GM13976 (cell line): ENCODE measurements at regions not wholly inside any gene's neighbourhood (a gene's known extent, or its start where the extent isn't known, plus 50 kb on each side); places are given as distances from the start of the nearest gene placed in this dataset.

Source experiments
- DNase-seq: peaks from one replicate; pipeline ENCODE4 v3.0.0; 2012; ENCODE audit warnings: low spot score
- in situ Hi-C: fragments of 300-500 bp; cut with MboI; formaldehyde crosslinking; loops from one replicate; pipeline ENCODE4 v1.12.0; 2022; ENCODE audit warnings: low sequenced_read_pairs, mixed read lengths, inconsistent platforms; ENCODE audit not compliant: unreplicated experiment
- TF ChIP-seq, protein P1 (sequence below): IDR thresholded peaks from 2 replicates; pipeline ENCODE4 v1.5.1; 2012; ENCODE audit warnings: borderline replicate concordance, mild to moderate bottlenecking; ENCODE audit not compliant: insufficient read depth; ENCODE audit errors: extremely low read depth, missing control alignments, control extremely low read depth

DNA sequence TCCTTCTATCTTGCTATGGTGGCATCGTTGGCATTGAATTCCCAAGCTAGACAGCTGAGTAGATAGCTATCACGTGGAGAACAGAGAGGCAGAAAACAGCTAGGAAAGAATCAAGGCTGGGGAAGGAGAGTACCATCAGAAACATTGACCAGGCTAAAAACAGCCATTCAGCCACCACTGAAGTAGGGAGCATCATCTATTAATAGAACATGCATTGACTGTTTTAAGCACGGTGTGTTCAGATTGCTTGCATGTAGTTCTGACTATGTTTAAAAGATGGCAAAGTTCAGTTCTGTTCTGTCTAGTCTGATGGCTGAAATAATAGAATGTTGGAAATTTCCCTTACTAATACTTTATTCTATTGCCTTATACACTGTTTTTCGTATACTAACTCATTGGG is 413.0 kb downstream of the GABRB3 start:
- TF ChIP-seq, protein P1, sequence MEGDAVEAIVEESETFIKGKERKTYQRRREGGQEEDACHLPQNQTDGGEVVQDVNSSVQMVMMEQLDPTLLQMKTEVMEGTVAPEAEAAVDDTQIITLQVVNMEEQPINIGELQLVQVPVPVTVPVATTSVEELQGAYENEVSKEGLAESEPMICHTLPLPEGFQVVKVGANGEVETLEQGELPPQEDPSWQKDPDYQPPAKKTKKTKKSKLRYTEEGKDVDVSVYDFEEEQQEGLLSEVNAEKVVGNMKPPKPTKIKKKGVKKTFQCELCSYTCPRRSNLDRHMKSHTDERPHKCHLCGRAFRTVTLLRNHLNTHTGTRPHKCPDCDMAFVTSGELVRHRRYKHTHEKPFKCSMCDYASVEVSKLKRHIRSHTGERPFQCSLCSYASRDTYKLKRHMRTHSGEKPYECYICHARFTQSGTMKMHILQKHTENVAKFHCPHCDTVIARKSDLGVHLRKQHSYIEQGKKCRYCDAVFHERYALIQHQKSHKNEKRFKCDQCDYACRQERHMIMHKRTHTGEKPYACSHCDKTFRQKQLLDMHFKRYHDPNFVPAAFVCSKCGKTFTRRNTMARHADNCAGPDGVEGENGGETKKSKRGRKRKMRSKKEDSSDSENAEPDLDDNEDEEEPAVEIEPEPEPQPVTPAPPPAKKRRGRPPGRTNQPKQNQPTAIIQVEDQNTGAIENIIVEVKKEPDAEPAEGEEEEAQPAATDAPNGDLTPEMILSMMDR: no peak

DNA sequence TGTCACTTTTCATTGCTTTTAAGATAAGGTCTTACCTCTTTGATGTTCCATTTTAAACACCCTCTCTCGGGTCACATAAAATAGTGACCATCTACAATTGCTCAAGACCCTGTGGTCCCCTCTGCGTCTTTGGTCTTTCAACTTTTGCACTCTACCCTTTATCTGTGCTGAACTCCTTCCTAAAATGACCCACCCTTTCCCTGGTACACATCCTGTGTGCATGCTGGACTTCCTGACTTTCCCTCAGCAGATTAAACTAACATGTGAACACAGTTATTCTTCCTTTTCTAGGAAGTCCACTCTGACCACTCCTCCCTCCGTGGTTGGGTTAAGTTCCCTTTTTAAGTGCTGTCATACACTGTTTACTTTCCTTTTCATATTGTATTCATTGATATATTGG is 414.2 kb downstream of the GABRB3 start:
- in situ Hi-C loops: no loop called here
- DNase-seq: no peak
- TF ChIP-seq, protein P1: no peak

More for the DNA sequence above, 413.0 kb downstream of the GABRB3 start:
- in situ Hi-C loops: no loop called here
- no peak for DNase-seq

GRCh38 chr15:26357653-26358052 is 415.2 kb downstream of the GABRB3 start:
- TF ChIP-seq, protein P1: no peak
- no peak for DNase-seq
- in situ Hi-C loops: no loop called here

DNA sequence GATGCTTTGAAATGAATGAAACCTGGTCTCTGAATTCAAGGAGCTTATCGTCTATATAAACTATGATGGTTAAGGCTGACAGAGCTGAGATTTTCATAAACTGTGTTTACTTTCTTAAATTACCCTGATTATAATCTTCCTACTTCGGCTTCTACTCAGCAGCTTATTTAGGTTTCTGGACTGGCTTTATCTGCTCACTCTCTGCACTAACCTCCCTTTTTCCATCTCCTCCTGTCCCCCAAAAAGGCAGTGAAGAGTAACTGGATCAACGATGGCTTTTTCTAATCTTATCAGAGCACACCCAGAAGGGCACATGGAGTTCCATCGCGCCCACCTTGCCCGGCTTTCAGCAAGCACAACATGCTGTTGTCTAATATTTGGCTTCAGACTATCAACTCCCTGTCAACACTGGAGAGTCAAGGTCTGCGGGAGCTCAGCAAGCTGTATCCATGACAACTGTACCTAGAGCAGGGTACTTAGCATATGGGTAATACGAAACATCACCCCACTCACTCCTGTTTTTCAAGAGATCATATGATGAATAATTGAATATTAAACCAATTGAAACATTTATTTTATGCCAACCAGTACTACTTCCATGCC is 417.3 kb downstream of the GABRB3 start:
- TF ChIP-seq, protein P1: no peak
- in situ Hi-C loops: no loop called here
- no peak for DNase-seq

- in situ Hi-C loops: no loop called here
- TF ChIP-seq, protein P1: no peak
- no peak for DNase-seq
Observed at GRCh38 chr15:26352909-26353308, 420.0 kb downstream of the GABRB3 start.

GRCh38 chr15:26352406-26352805 is 420.5 kb downstream of the GABRB3 start:
- no peak for DNase-seq
- TF ChIP-seq, protein P1: no peak
- in situ Hi-C loops: no loop called here

DNA sequence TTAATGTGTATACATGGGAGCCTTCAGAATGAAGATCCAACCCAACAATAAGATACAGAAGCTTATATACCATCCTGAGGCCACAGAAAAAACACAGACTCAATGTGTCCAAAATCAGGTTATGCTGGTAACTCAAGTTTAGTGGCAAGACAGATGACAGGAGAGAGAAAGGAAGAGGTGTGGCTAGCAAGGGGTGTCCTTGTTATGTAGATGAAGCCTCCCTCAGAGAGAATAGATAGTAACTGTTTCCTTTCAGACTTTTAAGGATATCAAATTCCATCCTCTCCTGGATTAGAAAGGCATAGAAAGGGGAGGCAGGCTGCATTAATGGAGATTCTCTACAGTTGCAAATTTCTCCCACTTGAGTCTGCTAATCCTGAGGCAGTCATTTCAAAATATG is 447.4 kb downstream of the GABRB3 start:
- in situ Hi-C loops: no loop called here
- no peak for DNase-seq
- TF ChIP-seq, protein P1: no peak
